ENCODE measurements at regions not wholly inside any gene's neighbourhood (a gene's known extent, or its start where the extent isn't known, plus 50 kb on each side); places are given as distances from the start of the nearest gene placed in this dataset.

DNA sequence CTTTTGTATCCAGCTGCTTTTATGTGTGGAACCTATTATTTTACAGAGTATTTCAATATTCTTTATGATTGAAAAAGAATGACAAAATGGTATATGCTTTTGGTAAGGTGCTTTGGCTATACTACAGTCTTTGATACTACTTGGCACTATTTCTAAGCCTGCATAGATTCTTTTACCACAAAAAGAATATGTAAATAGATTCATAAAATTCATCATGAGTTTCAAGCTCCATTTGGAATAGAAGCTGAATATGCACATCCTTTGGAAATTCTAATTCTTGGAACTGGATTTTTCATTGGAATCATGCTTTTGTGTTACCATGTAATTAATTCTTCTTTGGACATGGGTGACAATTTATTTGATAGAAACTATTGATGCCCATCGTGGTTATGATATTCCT is 60.2 kb upstream of the SYTL5 start:
- TF ChIP-seq EZH2phosphoT487 (IDR thresholded peaks at IDR 0.05; ENCODE audit: insufficient read depth, low read depth), result no peak
- no peak for TF ChIP-seq EZH2 (IDR thresholded peaks at IDR 0.05; ENCODE audit: insufficient read depth, poor library complexity, severe bottlenecking)

Data from GM23248 (cell line).